H1 (cell line): ENCODE measurements at regions not wholly inside any gene's neighbourhood (a gene's known extent, or its start where the extent isn't known, plus 50 kb on each side); places are given as distances from the start of the nearest gene placed in this dataset.
A peak's percentile ranks its signal among the peaks of the same experiment; 100 is the strongest.

Experiments
- CTCF ChIA-PET: fragments of 300-600 bp; sonication (Branson Sonifier 250); formaldehyde crosslinking; loops from one replicate; lab custom pipeline; 2021; ENCODE audit not compliant: partially characterized antibody; lab: Charles Lee
- POLR2A ChIA-PET: fragments of 300-600 bp; sonication (Branson Sonifier 250); formaldehyde crosslinking; loops from one replicate; lab custom pipeline; 2021; ENCODE audit warnings: inconsistent platforms; ENCODE audit not compliant: partially characterized antibody; lab: Charles Lee
- DNase-seq, 2 experiments: peaks; one replicate each; pipeline versions ENCODE4 v3.0.0 to v3.0.0-alpha.2; 2010 to 2022; ENCODE audit warnings: low spot score in 2 of 2, low read depth in 1 of 2, mixed read lengths in 1 of 2
- FAIRE-seq: peaks from 2 replicates; lab custom pipeline; 2011; peaks lifted over from hg19 to GRCh38; lab: Jason Lieb, UNC
- H2AFZ ChIP-seq: 2 replicates; pipeline ENCODE4 v1.8.1; 2012; ENCODE audit warnings: low read length, inconsistent platforms
- H2AK5ac ChIP-seq: 2 replicates; pipeline ENCODE4 v1.6.1; 2013; ENCODE audit warnings: low read depth, low read length
- H2BK120ac ChIP-seq: replicated peaks from 2 replicates; pipeline ENCODE3; 2013; ENCODE audit warnings: low read depth, low read length, inconsistent platforms
- H2BK12ac ChIP-seq: 2 replicates; pipeline ENCODE4 v1.6.1; 2013; ENCODE audit warnings: low read depth, low read length
- H2BK15ac ChIP-seq: 2 replicates; pipeline ENCODE4 v1.6.1; 2013; ENCODE audit warnings: low read length
- H2BK20ac ChIP-seq: 2 replicates; pipeline ENCODE4 v1.6.1; 2013; ENCODE audit warnings: low read length
- H2BK5ac ChIP-seq: 2 replicates; pipeline ENCODE4 v1.6.1; 2013; ENCODE audit warnings: low read depth, low read length
- H3K14ac ChIP-seq: 2 replicates; pipeline ENCODE4 v1.6.1; 2013; ENCODE audit warnings: inconsistent platforms; ENCODE audit not compliant: insufficient read length
- H3K18ac ChIP-seq: 2 replicates; pipeline ENCODE4 v1.6.1; 2013; ENCODE audit warnings: low read length; ENCODE audit errors: extremely low read depth
- H3K23ac ChIP-seq: 2 replicates; pipeline ENCODE4 v1.6.1; 2013; ENCODE audit warnings: inconsistent platforms; ENCODE audit not compliant: insufficient read length
- H3K23me2 ChIP-seq: 2 replicates; pipeline ENCODE4 v1.6.1; 2013; ENCODE audit warnings: low read depth, low read length
- H3K27ac ChIP-seq: 2 replicates; pipeline ENCODE4 v1.6.1; 2011; ENCODE audit warnings: low read depth, low read length, inconsistent platforms
- H3K27me3 ChIP-seq, 4 experiments: replicated peaks in 1 of 4; 1 replicate in 1 of 4; 2 replicates in 3 of 4; pipeline versions ENCODE4 v1.6.1 to v1.8.1; 2011 to 2013; ENCODE audit warnings: low read length in 3 of 4, mild to moderate bottlenecking in 3 of 4, inconsistent platforms in 2 of 4, mixed read lengths in 2 of 4, moderate library complexity in 1 of 4; ENCODE audit not compliant: control insufficient read depth in 3 of 4, insufficient read depth in 3 of 4; ENCODE audit errors: extremely low read depth in 1 of 4
- H3K36me3 ChIP-seq, 4 experiments: 2 replicates each; pipeline versions ENCODE4 v1.6.1 to v1.8.1; 2011 to 2013; ENCODE audit warnings: mild to moderate bottlenecking in 4 of 4, low read length in 3 of 4, moderate library complexity in 2 of 4, control low read depth in 1 of 4, inconsistent platforms in 1 of 4; ENCODE audit not compliant: insufficient read depth in 4 of 4, control insufficient read depth in 2 of 4
- H3K4ac ChIP-seq: replicated peaks from 2 replicates; pipeline ENCODE3; 2013; ENCODE audit warnings: low read length, low read depth, mixed read lengths, inconsistent platforms; ENCODE audit not compliant: insufficient read length
- H3K4me1 ChIP-seq, 4 experiments: replicated peaks in 1 of 4; 1 replicate in 1 of 4; 2 replicates in 3 of 4; pipeline versions ENCODE4 v1.6.1 to v1.8.1; 2011 to 2013; ENCODE audit warnings: low read length in 3 of 4, inconsistent platforms in 2 of 4, mixed read lengths in 1 of 4; ENCODE audit not compliant: insufficient read depth in 4 of 4, control insufficient read depth in 3 of 4
- H3K4me2 ChIP-seq, 2 experiments: 2 replicates each; pipeline versions ENCODE4 v1.6.1 to v1.8.1; 2011 to 2013; ENCODE audit warnings: low read depth in 2 of 2, low read length in 2 of 2, control low read depth in 1 of 2, inconsistent platforms in 1 of 2, mild to moderate bottlenecking in 1 of 2; ENCODE audit not compliant: insufficient read depth in 1 of 2
- H3K4me3 ChIP-seq, 4 experiments: fragments of 200-600, 300-600 bp in 1 of 4; sonication (generic), shearing (Covaris generic), sonication (Bioruptor Twin) in 1 of 4; 2 replicates each; pipeline versions ENCODE4 v1.5.1 to v1.8.1; 2011 to 2016; ENCODE audit warnings: low read length in 4 of 4, low read depth in 3 of 4, control low read depth in 2 of 4, inconsistent platforms in 2 of 4, mild to moderate bottlenecking in 2 of 4, mixed read lengths in 1 of 4, moderate library complexity in 1 of 4; ENCODE audit not compliant: insufficient read depth in 2 of 4; ENCODE audit errors: extremely low read depth in 1 of 4
- H3K56ac ChIP-seq: replicated peaks from 2 replicates; pipeline ENCODE3; 2013; ENCODE audit warnings: low read depth, mild to moderate bottlenecking, mixed read lengths, low read length, inconsistent platforms; ENCODE audit not compliant: insufficient read length
- H3K79me1 ChIP-seq: 2 replicates; pipeline ENCODE4 v1.6.1; 2013; ENCODE audit warnings: low read depth, low read length, control low read depth
- H3K79me2 ChIP-seq, 2 experiments: 2 replicates each; pipeline versions ENCODE4 v1.6.1 to v1.8.1; 2012 to 2013; ENCODE audit warnings: low read length in 2 of 2, mild to moderate bottlenecking in 2 of 2, inconsistent platforms in 1 of 2; ENCODE audit not compliant: insufficient read depth in 2 of 2, control insufficient read depth in 1 of 2
- H3K9ac ChIP-seq, 4 experiments: replicated peaks in 1 of 4; 1 replicate in 1 of 4; 2 replicates in 3 of 4; pipeline versions ENCODE4 v1.6.1 to v1.8.1; 2011 to 2013; ENCODE audit warnings: low read depth in 3 of 4, low read length in 3 of 4, control low read depth in 2 of 4, mild to moderate bottlenecking in 2 of 4, moderate library complexity in 2 of 4, inconsistent platforms in 1 of 4; ENCODE audit errors: extremely low read depth in 1 of 4
- H3K9me3 ChIP-seq, 2 experiments: 2 replicates each; pipeline versions ENCODE4 v1.6.1 to v1.8.1; 2012 to 2013; ENCODE audit warnings: mild to moderate bottlenecking in 2 of 2, moderate library complexity in 2 of 2, control low read depth in 1 of 2, inconsistent platforms in 1 of 2, low read depth in 1 of 2, low read length in 1 of 2, mixed read lengths in 1 of 2; ENCODE audit not compliant: insufficient read depth in 2 of 2
- H4K20me1 ChIP-seq, 2 experiments: replicated peaks in 1 of 2; 2 replicates each; pipeline versions ENCODE3 to v1.8.1; 2011 to 2013; ENCODE audit warnings: inconsistent platforms in 2 of 2, low read length in 2 of 2, mild to moderate bottlenecking in 1 of 2; ENCODE audit not compliant: insufficient read depth in 2 of 2, control insufficient read depth in 1 of 2
- H4K5ac ChIP-seq: 2 replicates; pipeline ENCODE4 v1.6.1; 2013; ENCODE audit warnings: low read length, low read depth, mixed read lengths, inconsistent platforms; ENCODE audit not compliant: insufficient read length
- H4K8ac ChIP-seq: 2 replicates; pipeline ENCODE4 v1.8.0; 2013; ENCODE audit warnings: mild to moderate bottlenecking, moderate library complexity, low read length, inconsistent platforms; ENCODE audit not compliant: insufficient read depth; ENCODE audit errors: extremely low read depth
- H4K91ac ChIP-seq: replicated peaks from 2 replicates; pipeline ENCODE3; 2013; ENCODE audit warnings: low read length, mixed read lengths, inconsistent platforms; ENCODE audit not compliant: insufficient read length
- CBX8 ChIP-seq: fragments of 300-800, 300-1000 bp; sonication (generic); IDR thresholded peaks from 2 replicates; pipeline ENCODE4 v1.7.1; 2016; ENCODE audit warnings: low read depth, low read length, borderline replicate concordance
- CHD2 ChIP-seq: IDR thresholded peaks from 2 replicates; pipeline ENCODE4 v1.6.1; 2012; ENCODE audit warnings: low read length, improper control_type of control experiment
- EP300 ChIP-seq, 2 experiments: IDR thresholded peaks; 1 replicate in 1 of 2; 2 replicates in 1 of 2; pipeline ENCODE4 v1.6.1; 2011 to 2012; ENCODE audit warnings: low read depth in 2 of 2, low read length in 2 of 2, mild to moderate bottlenecking in 2 of 2, borderline replicate concordance in 1 of 2, inconsistent platforms in 1 of 2, moderate library complexity in 1 of 2
- EZH2 ChIP-seq: fragments of 200-600 bp; sonication (generic); IDR thresholded peaks from 2 replicates; pipeline ENCODE4 v1.7.1; 2012; ENCODE audit warnings: low read depth, mild to moderate bottlenecking, moderate library complexity, low read length, inconsistent platforms; ENCODE audit not compliant: severe bottlenecking
- GABPA ChIP-seq: IDR thresholded peaks from 2 replicates; pipeline ENCODE4 v1.6.1; 2011; ENCODE audit warnings: mild to moderate bottlenecking, low read length, moderate library complexity, borderline replicate concordance; ENCODE audit not compliant: insufficient read depth
- HDAC6 ChIP-seq: IDR thresholded peaks from one replicate; pipeline ENCODE4 v1.7.1; 2012; ENCODE audit warnings: low read depth, mild to moderate bottlenecking, inconsistent platforms, low read length, moderate library complexity
- RAD21 ChIP-seq, 2 experiments: IDR thresholded peaks in 1 of 2; conservative IDR thresholded peaks in 1 of 2; 2 replicates each; pipeline ENCODE4 v1.6.1; 2011; ENCODE audit warnings: low read depth in 2 of 2, low read length in 2 of 2, improper control_type of control experiment in 1 of 2, inconsistent platforms in 1 of 2, mild to moderate bottlenecking in 1 of 2, moderate library complexity in 1 of 2
- WGBS, 2 experiments: shearing (Covaris generic) in 1 of 2; methylation state at CpG; one replicate each; pipeline versions ENCODE4 v1.1.6 to v1.1.7; 2013 to 2015; ENCODE audit warnings: low lambda C conversion rate in 2 of 2, mixed read lengths in 2 of 2, inconsistent platforms in 1 of 2, low coverage in 1 of 2, missing lambda C conversion rate in 1 of 2; ENCODE audit not compliant: insufficient replicate concordance in 2 of 2, insufficient coverage in 1 of 2, insufficient read length in 1 of 2; ENCODE audit errors: extremely low coverage in 1 of 2, missing lambda C conversion rate in 1 of 2; 5-methylcytosine and 5-hydroxymethylcytosine counted together

- no peak overlapping the region for H4K91ac ChIP-seq
- H3K23me2 ChIP-seq = no peaks in the 10 kb centered on the region; the same call in 1 of the 2 replicates
- no peak overlapping the region for H3K56ac ChIP-seq
- peaks cover 0 to 4% of the 10 kb centered on the region in 2 experiments; a peak in 1 of 4 replicates for H3K9me3 ChIP-seq
- H3K4ac ChIP-seq = peak overlapping the region; percentile 60
- no peak overlapping the region for H2BK12ac ChIP-seq
- H3K14ac ChIP-seq = no peak overlapping the region
- peaks cover 0 to 4% (median 2%) of the 10 kb centered on the region in 4 experiments; a peak in 4 of 7 replicates for H3K4me1 ChIP-seq
- H2AFZ ChIP-seq = no peak overlapping the region
- no peak overlapping the region for H3K23ac ChIP-seq
- no peak overlapping the region for H2AK5ac ChIP-seq
- no peak overlapping the region for H4K8ac ChIP-seq
- POLR2A ChIA-PET = interaction anchor here (1.4 kb wide), 1 partner anchor 87 kb away, joined by 4 read pairs; no protein-coding TSS in a partner anchor
- H2BK5ac ChIP-seq = no peak overlapping the region
- FAIRE-seq = no peak
- no peaks in the 10 kb centered on the region for H3K36me3 ChIP-seq
- H2BK120ac ChIP-seq = no peak overlapping the region
- no peak overlapping the region for H3K4me2 ChIP-seq
- H3K27ac ChIP-seq = no peak overlapping the region
- no peak overlapping the region for H3K9ac ChIP-seq
- H4K20me1 ChIP-seq = no peaks in the 10 kb centered on the region
- CTCF ChIA-PET = no interaction called here
- DNase-seq = no peak
- H2BK15ac ChIP-seq = no peak overlapping the region
- H3K27me3 ChIP-seq = no peaks in the 10 kb centered on the region
- no peak overlapping the region for H4K5ac ChIP-seq
- H3K79me2 ChIP-seq = peaks cover 0 to 80% of the 10 kb centered on the region in 2 experiments; a peak in 3 of 4 replicates
- no peak overlapping the region for H3K4me3 ChIP-seq
- WGBS, 2 experiments = 79% methylated on average over 7 of the region's 7 CpGs; no CpG with 5 or more reads in 1 of the 2 experiments
- TF ChIP-seq EZH2 (no peak), RAD21 (IDR thresholded peaks at IDR 0.05 in 1 of 2, conservative IDR thresholded peaks at IDR 0.05 in 1 of 2; ENCODE audit: low read depth in 2 of 2, low read length in 2 of 2) (no peak), CBX8 (no peak), HDAC6 (no peak), GABPA (no peak), EP300 (IDR thresholded peaks at IDR 0.05; ENCODE audit: borderline replicate concordance in 1 of 2, low read depth in 2 of 2, low read length in 2 of 2) (no peak), CHD2 (no peak)
- no peak overlapping the region for H2BK20ac ChIP-seq
- H3K79me1 ChIP-seq = peaks cover 4% of the 10 kb centered on the region; the same call in 1 of the 2 replicates
- H3K18ac ChIP-seq = no peak overlapping the region
These were observed 501.2 kb downstream of the PCNX1 start for GRCh38 chr14:71408362-71409030.
